Ishikawa (cell line): ENCODE measurements at regions not wholly inside any gene's neighbourhood (a gene's known extent, or its start where the extent isn't known, plus 50 kb on each side); places are given as distances from the start of the nearest gene placed in this dataset.

Experiments
- CEBPB ChIP-seq: IDR thresholded peaks from 2 replicates; pipeline ENCODE4 v1.6.1; 2012
- CREB1 ChIP-seq: IDR thresholded peaks from 2 replicates; pipeline ENCODE4 v1.6.1; 2012; ENCODE audit warnings: low read depth
- EGR1 ChIP-seq: IDR thresholded peaks from 2 replicates; pipeline ENCODE4 v1.6.1; 2012
- EP300 ChIP-seq: IDR thresholded peaks from 2 replicates; pipeline ENCODE4 v1.6.1; 2012; ENCODE audit warnings: borderline replicate concordance
- FOXM1 ChIP-seq: IDR thresholded peaks from 2 replicates; pipeline ENCODE4 v1.6.1; 2012; ENCODE audit warnings: low read depth, borderline replicate concordance
- MAX ChIP-seq: IDR thresholded peaks from 2 replicates; pipeline ENCODE4 v1.6.1; 2012
- NFIC ChIP-seq: IDR thresholded peaks from 2 replicates; pipeline ENCODE4 v1.6.1; 2012
- RAD21 ChIP-seq: IDR thresholded peaks from 2 replicates; pipeline ENCODE4 v1.6.1; 2012; ENCODE audit warnings: low read depth
- REST ChIP-seq: IDR thresholded peaks from 2 replicates; pipeline ENCODE4 v1.6.1; 2012; ENCODE audit warnings: low read depth, mild to moderate bottlenecking
- TAF1 ChIP-seq: IDR thresholded peaks from 2 replicates; pipeline ENCODE4 v1.6.1; 2012; ENCODE audit warnings: low read depth, mild to moderate bottlenecking
- TCF12 ChIP-seq: IDR thresholded peaks from 2 replicates; pipeline ENCODE4 v1.6.1; 2012; ENCODE audit warnings: low read depth
- TEAD4 ChIP-seq: IDR thresholded peaks from 2 replicates; pipeline ENCODE4 v1.6.1; 2012
- USF1 ChIP-seq: IDR thresholded peaks from 2 replicates; pipeline ENCODE4 v1.6.1; 2012
- YY1 ChIP-seq: IDR thresholded peaks from 2 replicates; pipeline ENCODE4 v1.6.1; 2012; ENCODE audit warnings: low read depth
- ZBTB7A ChIP-seq: IDR thresholded peaks from 2 replicates; pipeline ENCODE4 v1.6.1; 2012; ENCODE audit warnings: low read depth

GRCh38 chr1:30283199-30283962 lies 440.0 kb downstream of the MATN1 start:
- TF ChIP-seq REST (no peak), TCF12 (no peak)

- TF ChIP-seq TCF12 (no peak), USF1 (no peak), EGR1 (no peak)
These were observed 442.8 kb downstream of the MATN1 start for GRCh38 chr1:30280572-30280971.

GRCh38 chr1:30277911-30278310 lies 445.5 kb downstream of the MATN1 start:
- TF ChIP-seq USF1 = no peak
- no peak for TF ChIP-seq EP300
- TF ChIP-seq NFIC = no peak
- no peak for TF ChIP-seq FOXM1
- TF ChIP-seq TCF12 = no peak
- no peak for TF ChIP-seq REST
- no peak for TF ChIP-seq EGR1
- TF ChIP-seq CREB1 = no peak
- no peak for TF ChIP-seq MAX
- TF ChIP-seq RAD21 = no peak
- no peak for TF ChIP-seq ZBTB7A
- TF ChIP-seq CEBPB = no peak
- no peak for TF ChIP-seq YY1
- TF ChIP-seq TEAD4 = no peak
- TF ChIP-seq TAF1 = no peak

- TF ChIP-seq CEBPB = no peak
- TF ChIP-seq TCF12 = no peak
- no peak for TF ChIP-seq CREB1
- no peak for TF ChIP-seq YY1
- no peak for TF ChIP-seq FOXM1
- no peak for TF ChIP-seq TEAD4
- no peak for TF ChIP-seq RAD21
- TF ChIP-seq EP300 = no peak
- TF ChIP-seq TAF1 = no peak
- TF ChIP-seq MAX = no peak
- TF ChIP-seq ZBTB7A = no peak
- no peak for TF ChIP-seq NFIC
- TF ChIP-seq USF1 = no peak
- no peak for TF ChIP-seq EGR1
- TF ChIP-seq REST = no peak
These were observed 446.0 kb downstream of the MATN1 start for GRCh38 chr1:30277415-30277814.
